Fibroblast of lung (primary cell): ENCODE measurements at regions not wholly inside any gene's neighbourhood (a gene's known extent, or its start where the extent isn't known, plus 50 kb on each side); places are given as distances from the start of the nearest gene placed in this dataset.

Experiments
- CTCF ChIP-seq, 2 donors: IDR thresholded peaks in 1 of 2; conservative IDR thresholded peaks in 1 of 2; 1 replicate in 1 of 2; 2 replicates in 1 of 2; pipeline ENCODE4 v1.5.1; 2011 to 2012; ENCODE audit warnings: low read length in 2 of 2, control low read depth in 1 of 2, inconsistent platforms in 1 of 2, low read depth in 1 of 2, mild to moderate bottlenecking in 1 of 2
- EZH2 ChIP-seq: IDR thresholded peaks from 2 replicates; pipeline ENCODE4 v1.5.1; 2012; ENCODE audit warnings: low read length, control low read depth, mild to moderate bottlenecking; ENCODE audit errors: missing control alignments

- no peak for TF ChIP-seq CTCF (conservative IDR thresholded peaks at IDR 0.05 in 1 of 2, IDR thresholded peaks at IDR 0.05 in 1 of 2; ENCODE audit: low read depth in 1 of 2, low read length in 2 of 2)
- TF ChIP-seq EZH2, result no peak
Observed at GRCh38 chr19:31955884-31956283, 389.5 kb upstream of the ZNF507 start.
